OCI-LY1 (cell line): ENCODE measurements at regions not wholly inside any gene's neighbourhood (a gene's known extent, or its start where the extent isn't known, plus 50 kb on each side); places are given as distances from the start of the nearest gene placed in this dataset.
"Not testable (repeated sequence)": the region's sequence is repeated elsewhere in the genome, so short reads cannot be mapped to it uniquely, and the experiment has no call there.

Source experiments
- H2AFZ ChIP-seq: fragments of 200-600 bp; sonication (generic), shearing (Covaris generic); 2 replicates; pipeline ENCODE4 v1.6.0; 2014; ENCODE audit warnings: antibody characterized with exemption, mild to moderate bottlenecking, low read length
- H3F3A ChIP-seq: fragments of 200-600 bp; sonication (generic), shearing (Covaris generic); 2 replicates; pipeline ENCODE4 v1.6.0; 2014; ENCODE audit warnings: mild to moderate bottlenecking, antibody characterized with exemption, low read length, moderate library complexity; ENCODE audit not compliant: insufficient read depth
- H3K27ac ChIP-seq: fragments of 200-600 bp; sonication (generic); 2 replicates; pipeline ENCODE4 v1.5.1; 2014; ENCODE audit warnings: low read length, mixed run types, mild to moderate bottlenecking, low read depth; ENCODE audit not compliant: poor library complexity, severe bottlenecking
- H3K27me3 ChIP-seq: fragments of 200-600 bp; sonication (generic); 2 replicates; pipeline ENCODE4 v1.6.0; 2014; ENCODE audit warnings: antibody characterized with exemption, mild to moderate bottlenecking, low read length, moderate library complexity; ENCODE audit not compliant: insufficient read depth
- H3K36me3 ChIP-seq: fragments of 200-600 bp; sonication (generic); 2 replicates; pipeline ENCODE4 v1.6.1; 2014; ENCODE audit warnings: mild to moderate bottlenecking, antibody characterized with exemption, low read length, moderate library complexity, mixed read lengths; ENCODE audit not compliant: insufficient read depth
- H3K4me1 ChIP-seq: fragments of 200-600 bp; sonication (generic); 2 replicates; pipeline ENCODE4 v1.5.1; 2014; ENCODE audit warnings: mild to moderate bottlenecking, low read length, moderate library complexity; ENCODE audit not compliant: insufficient read depth, severe bottlenecking
- H3K4me2 ChIP-seq: fragments of 200-600 bp; sonication (generic), shearing (Covaris generic); 2 replicates; pipeline ENCODE4 v1.6.1; 2014; ENCODE audit warnings: low read length
- H3K4me3 ChIP-seq: fragments of 200-600 bp; sonication (generic); 2 replicates; pipeline ENCODE4 v1.5.1; 2014; ENCODE audit warnings: low read length, low read depth, mild to moderate bottlenecking, mixed read lengths; ENCODE audit not compliant: poor library complexity, severe bottlenecking
- H3K79me2 ChIP-seq: fragments of 200-600 bp; shearing (Covaris generic); 2 replicates; pipeline ENCODE4 v1.6.1; 2016; ENCODE audit warnings: mixed run types, low read length, mixed read lengths; ENCODE audit not compliant: insufficient read depth
- H3K9ac ChIP-seq: fragments of 200-600 bp; sonication (generic), shearing (Covaris generic); 2 replicates; pipeline ENCODE4 v1.6.1; 2014; ENCODE audit warnings: mild to moderate bottlenecking, low read length, mixed read lengths
- H3K9me2 ChIP-seq: fragments of 200-600 bp; sonication (generic), shearing (Covaris generic); 2 replicates; pipeline ENCODE4 v1.6.1; 2014; ENCODE audit warnings: low read depth, mild to moderate bottlenecking, low read length, mixed read lengths
- H3K9me3 ChIP-seq: fragments of 200-600 bp; shearing (Covaris generic); 2 replicates; pipeline ENCODE4 v1.6.1; 2014; ENCODE audit warnings: low read length, mixed read lengths
- H4K20me1 ChIP-seq: fragments of 200-600 bp; sonication (generic), shearing (Covaris generic); 2 replicates; pipeline ENCODE4 v1.6.0; 2016; ENCODE audit warnings: mild to moderate bottlenecking, low read length; ENCODE audit not compliant: insufficient read depth
- EZH2 ChIP-seq: fragments of 200-600 bp; sonication (generic), shearing (Covaris generic); IDR thresholded peaks from 2 replicates; pipeline ENCODE4 v1.8.0; 2017; ENCODE audit warnings: borderline replicate concordance, mixed run types, mild to moderate bottlenecking, antibody characterized with exemption, low read length, moderate library complexity, mixed read lengths
- TF ChIP-seq, protein P1 (sequence below): fragments of 200-600 bp; sonication (generic), shearing (Covaris generic); IDR thresholded peaks from 2 replicates; pipeline ENCODE4 v1.5.1; 2017; ENCODE audit warnings: mild to moderate bottlenecking, antibody characterized with exemption, low read length, moderate library complexity, mixed read lengths

- Histone ChIP-seq H3K4me3 (no peak overlapping the region), H3K9me3 (no peaks in the 10 kb centered on the region), H3K27me3 (no peaks in the 10 kb centered on the region), H3K4me2 (no peak overlapping the region), H2AFZ (no peak overlapping the region), H3K9ac (no peak overlapping the region), H3K79me2 (no peaks in the 10 kb centered on the region), H3K4me1 (no peaks in the 10 kb centered on the region), H3F3A (no peaks in the 10 kb centered on the region), H4K20me1 (no peaks in the 10 kb centered on the region), H3K9me2 (no peaks in the 10 kb centered on the region), H3K27ac (no peak overlapping the region), H3K36me3 (no peaks in the 10 kb centered on the region)
- TF ChIP-seq, protein P1, sequence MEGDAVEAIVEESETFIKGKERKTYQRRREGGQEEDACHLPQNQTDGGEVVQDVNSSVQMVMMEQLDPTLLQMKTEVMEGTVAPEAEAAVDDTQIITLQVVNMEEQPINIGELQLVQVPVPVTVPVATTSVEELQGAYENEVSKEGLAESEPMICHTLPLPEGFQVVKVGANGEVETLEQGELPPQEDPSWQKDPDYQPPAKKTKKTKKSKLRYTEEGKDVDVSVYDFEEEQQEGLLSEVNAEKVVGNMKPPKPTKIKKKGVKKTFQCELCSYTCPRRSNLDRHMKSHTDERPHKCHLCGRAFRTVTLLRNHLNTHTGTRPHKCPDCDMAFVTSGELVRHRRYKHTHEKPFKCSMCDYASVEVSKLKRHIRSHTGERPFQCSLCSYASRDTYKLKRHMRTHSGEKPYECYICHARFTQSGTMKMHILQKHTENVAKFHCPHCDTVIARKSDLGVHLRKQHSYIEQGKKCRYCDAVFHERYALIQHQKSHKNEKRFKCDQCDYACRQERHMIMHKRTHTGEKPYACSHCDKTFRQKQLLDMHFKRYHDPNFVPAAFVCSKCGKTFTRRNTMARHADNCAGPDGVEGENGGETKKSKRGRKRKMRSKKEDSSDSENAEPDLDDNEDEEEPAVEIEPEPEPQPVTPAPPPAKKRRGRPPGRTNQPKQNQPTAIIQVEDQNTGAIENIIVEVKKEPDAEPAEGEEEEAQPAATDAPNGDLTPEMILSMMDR = no peak
- no peak for TF ChIP-seq EZH2
These were observed 1007.7 kb downstream of the BRD1 start for GRCh38 chr22:48819961-48820360.

GRCh38 chr22:48819232-48819631 lies 1008.4 kb downstream of the BRD1 start:
- no peak for TF ChIP-seq EZH2
- TF ChIP-seq, protein P1 = no peak
- H3K79me2 ChIP-seq = no peaks in the 10 kb centered on the region
- no peaks in the 10 kb centered on the region for H3K36me3 ChIP-seq
- no peak overlapping the region for H2AFZ ChIP-seq
- H3K9me2 ChIP-seq = no peaks in the 10 kb centered on the region
- H3F3A ChIP-seq = no peaks in the 10 kb centered on the region
- no peaks in the 10 kb centered on the region for H4K20me1 ChIP-seq
- no peaks in the 10 kb centered on the region for H3K27me3 ChIP-seq
- H3K4me1 ChIP-seq = no peaks in the 10 kb centered on the region
- H3K27ac ChIP-seq = no peak overlapping the region
- no peak overlapping the region for H3K9ac ChIP-seq
- H3K4me2 ChIP-seq = no peak overlapping the region
- H3K9me3 ChIP-seq = no peaks in the 10 kb centered on the region
- no peak overlapping the region for H3K4me3 ChIP-seq

- H3K27ac ChIP-seq, H3K36me3 ChIP-seq, H3K79me2 ChIP-seq, H2AFZ ChIP-seq, H3F3A ChIP-seq, H3K9ac ChIP-seq, H3K4me2 ChIP-seq, H3K4me3 ChIP-seq, H3K9me2 ChIP-seq, H3K4me1 ChIP-seq, H4K20me1 ChIP-seq, H3K9me3 ChIP-seq, H3K27me3 ChIP-seq: not testable (repeated sequence)
These were observed 1010.2 kb downstream of the BRD1 start for GRCh38 chr22:48817491-48817890.

DNA sequence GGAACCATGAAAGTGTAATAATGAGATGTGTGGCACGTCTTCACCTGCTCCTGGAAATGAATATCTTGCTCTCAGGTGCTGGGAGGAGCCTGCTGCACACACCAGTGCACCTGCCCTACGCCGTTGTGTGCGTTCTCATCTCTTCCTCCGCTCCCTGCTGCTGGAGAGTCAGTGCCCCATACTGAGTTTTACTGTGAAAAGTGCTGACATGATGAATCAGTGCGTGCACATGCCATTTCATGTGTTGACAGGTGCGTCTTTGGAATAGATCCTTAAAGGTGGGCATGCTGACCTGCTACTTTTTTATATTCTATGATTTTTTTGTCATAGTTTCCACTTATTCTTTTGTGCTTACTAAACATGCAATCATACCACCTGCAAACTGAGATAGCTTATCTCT lies 1015.8 kb downstream of the BRD1 start:
- H3K4me2 ChIP-seq = no peak overlapping the region
- no peaks in the 10 kb centered on the region for H3K4me1 ChIP-seq
- no peak overlapping the region for H3K27ac ChIP-seq
- no peaks in the 10 kb centered on the region for H4K20me1 ChIP-seq
- H3K27me3 ChIP-seq = no peaks in the 10 kb centered on the region
- no peaks in the 10 kb centered on the region for H3K79me2 ChIP-seq
- no peak overlapping the region for H2AFZ ChIP-seq
- no peaks in the 10 kb centered on the region for H3K9me3 ChIP-seq
- TF ChIP-seq, protein P1 = no peak
- TF ChIP-seq EZH2 = no peak
- no peak overlapping the region for H3K4me3 ChIP-seq
- H3K9me2 ChIP-seq = no peaks in the 10 kb centered on the region
- no peaks in the 10 kb centered on the region for H3F3A ChIP-seq
- no peak overlapping the region for H3K9ac ChIP-seq
- no peaks in the 10 kb centered on the region for H3K36me3 ChIP-seq
